Stimulated activated CD8-positive, alpha-beta memory T cell treated with anti-CD3 and anti-CD28 coated beads, Interleukin-15, amount 100 ng/mL, for 1 hour (primary cell): ENCODE measurements at regions not wholly inside any gene's neighbourhood (a gene's known extent, or its start where the extent isn't known, plus 50 kb on each side); places are given as distances from the start of the nearest gene placed in this dataset.

Source experiments
- DNase-seq: peaks from one replicate; pipeline ENCODE4 v3.0.0-alpha.2; 2020; ENCODE audit warnings: low read depth

- DNase-seq: no peak
Observed at GRCh38 chr1:201589186-201589585, 50.3 kb downstream of the NAV1 start.

GRCh38 chr1:201590474-201590873, 51.5 kb downstream of the NAV1 start:
- no peak for DNase-seq

GRCh38 chr1:201591348-201591747, 52.4 kb downstream of the NAV1 start:
- no peak for DNase-seq

- DNase-seq: no peak
Observed at GRCh38 chr1:201591981-201592380, 53.1 kb downstream of the NAV1 start.

GRCh38 chr1:201593200-201593921, 54.4 kb downstream of the NAV1 start:
- DNase-seq: no peak

- no peak for DNase-seq
Observed at GRCh38 chr1:201594575-201595245, 55.8 kb downstream of the NAV1 start.

- DNase-seq: no peak
Observed at GRCh38 chr1:201595381-201595780, 56.5 kb downstream of the NAV1 start.

- DNase-seq: no peak
Observed at GRCh38 chr1:201596101-201596868, 57.4 kb downstream of the NAV1 start.

GRCh38 chr1:201597551-201598230, 58.8 kb downstream of the NAV1 start:
- DNase-seq: no peak

GRCh38 chr1:201598396-201598795, 59.5 kb downstream of the NAV1 start:
- DNase-seq: no peak

GRCh38 chr1:201598973-201599372, 60.0 kb downstream of the NAV1 start:
- no peak for DNase-seq

- DNase-seq: no peak
Observed at GRCh38 chr1:201599548-201599947, 60.6 kb downstream of the NAV1 start.

- DNase-seq: no peak
Observed at GRCh38 chr1:201602413-201603265, 63.7 kb downstream of the NAV1 start.

GRCh38 chr1:201603613-201604232, 64.8 kb downstream of the NAV1 start:
- DNase-seq: no peak

- no peak for DNase-seq
Observed at GRCh38 chr1:201605385-201606010, 66.6 kb downstream of the NAV1 start.

- no peak for DNase-seq
Observed at GRCh38 chr1:201606096-201606495, 67.2 kb downstream of the NAV1 start.

GRCh38 chr1:201606623-201607022, 67.7 kb downstream of the NAV1 start:
- DNase-seq: no peak

GRCh38 chr1:201608635-201609395, 69.9 kb downstream of the NAV1 start:
- no peak for DNase-seq

- no peak for DNase-seq
Observed at GRCh38 chr1:201609661-201610318, 70.9 kb downstream of the NAV1 start.
